Activated naive CD8-positive, alpha-beta T cell treated with anti-CD3 and anti-CD28 coated beads for 36 hours (primary cell): ENCODE measurements at regions not wholly inside any gene's neighbourhood (a gene's known extent, or its start where the extent isn't known, plus 50 kb on each side); places are given as distances from the start of the nearest gene placed in this dataset.

ENCODE experiments used
- DNase-seq: peaks from one replicate; pipeline ENCODE4 v3.0.0; 2021
- H3K27ac Mint-ChIP-seq: one replicate; pipeline ENCODE4 v1.8.0; 2022; ENCODE audit warnings: mild to moderate bottlenecking, moderate library complexity, mixed read lengths
- H3K27me3 Mint-ChIP-seq: one replicate; pipeline ENCODE4 v1.8.0; 2022; ENCODE audit warnings: mild to moderate bottlenecking, mixed read lengths
- H3K36me3 Mint-ChIP-seq: one replicate; pipeline ENCODE4 v1.8.0; 2021; ENCODE audit warnings: mild to moderate bottlenecking, mixed read lengths
- H3K4me1 Mint-ChIP-seq: one replicate; pipeline ENCODE4 v1.8.0; 2021; ENCODE audit warnings: mixed read lengths
- H3K4me3 Mint-ChIP-seq: one replicate; pipeline ENCODE4 v1.8.0; 2022; ENCODE audit warnings: mild to moderate bottlenecking, moderate library complexity, mixed read lengths
- H3K9me3 Mint-ChIP-seq: one replicate; pipeline ENCODE4 v1.8.0; 2022; ENCODE audit warnings: mixed read lengths

GRCh38 chr3:109631897-109632296 is 294.6 kb upstream of the DPPA4 start:
- Mint-ChIP-seq H3K36me3 (no peaks in the 10 kb centered on the region), H3K27me3 (no peaks in the 10 kb centered on the region), H3K27ac (no peak overlapping the region), H3K9me3 (no peaks in the 10 kb centered on the region), H3K4me3 (no peak overlapping the region), H3K4me1 (no peaks in the 10 kb centered on the region)
- DNase-seq: no peak

- Mint-ChIP-seq H3K9me3 (no peaks in the 10 kb centered on the region), H3K4me3 (no peak overlapping the region), H3K36me3 (no peaks in the 10 kb centered on the region), H3K27ac (no peak overlapping the region), H3K4me1 (no peaks in the 10 kb centered on the region), H3K27me3 (peaks cover 13% of the 10 kb centered on the region)
- DNase-seq: no peak
These were observed 302.9 kb upstream of the DPPA4 start for GRCh38 chr3:109640146-109640652.

GRCh38 chr3:109642025-109642424 is 304.7 kb upstream of the DPPA4 start:
- H3K4me1 Mint-ChIP-seq: no peaks in the 10 kb centered on the region
- DNase-seq: no peak
- no peaks in the 10 kb centered on the region for H3K36me3 Mint-ChIP-seq
- no peaks in the 10 kb centered on the region for H3K9me3 Mint-ChIP-seq
- H3K4me3 Mint-ChIP-seq: no peak overlapping the region
- H3K27me3 Mint-ChIP-seq: peaks cover 13% of the 10 kb centered on the region
- H3K27ac Mint-ChIP-seq: no peak overlapping the region

- no peaks in the 10 kb centered on the region for H3K9me3 Mint-ChIP-seq
- no peak for DNase-seq
- no peaks in the 10 kb centered on the region for H3K36me3 Mint-ChIP-seq
- no peak overlapping the region for H3K27ac Mint-ChIP-seq
- H3K4me1 Mint-ChIP-seq: no peaks in the 10 kb centered on the region
- H3K27me3 Mint-ChIP-seq: peaks cover 10% of the 10 kb centered on the region
- H3K4me3 Mint-ChIP-seq: no peak overlapping the region
These were observed 306.2 kb upstream of the DPPA4 start for GRCh38 chr3:109643590-109643989.

GRCh38 chr3:109644332-109644731 is 307.0 kb upstream of the DPPA4 start:
- H3K9me3 Mint-ChIP-seq: no peaks in the 10 kb centered on the region
- no peaks in the 10 kb centered on the region for H3K4me1 Mint-ChIP-seq
- no peak for DNase-seq
- no peak overlapping the region for H3K27ac Mint-ChIP-seq
- H3K4me3 Mint-ChIP-seq: no peak overlapping the region
- peaks cover 10% of the 10 kb centered on the region for H3K27me3 Mint-ChIP-seq
- no peaks in the 10 kb centered on the region for H3K36me3 Mint-ChIP-seq

GRCh38 chr3:109644746-109645145 is 307.4 kb upstream of the DPPA4 start:
- Mint-ChIP-seq H3K4me1 (no peaks in the 10 kb centered on the region), H3K9me3 (no peaks in the 10 kb centered on the region), H3K27ac (no peak overlapping the region), H3K36me3 (no peaks in the 10 kb centered on the region), H3K4me3 (no peak overlapping the region), H3K27me3 (peaks cover 10% of the 10 kb centered on the region)
- no peak for DNase-seq

GRCh38 chr3:109648027-109648426 is 310.7 kb upstream of the DPPA4 start:
- H3K36me3 Mint-ChIP-seq: no peaks in the 10 kb centered on the region
- no peaks in the 10 kb centered on the region for H3K27me3 Mint-ChIP-seq
- peaks cover 13% of the 10 kb centered on the region for H3K9me3 Mint-ChIP-seq
- no peaks in the 10 kb centered on the region for H3K4me1 Mint-ChIP-seq
- H3K4me3 Mint-ChIP-seq: no peak overlapping the region
- H3K27ac Mint-ChIP-seq: no peak overlapping the region
- no peak for DNase-seq

GRCh38 chr3:109656225-109656624 is 318.9 kb upstream of the DPPA4 start:
- Mint-ChIP-seq H3K27ac (no peak overlapping the region), H3K4me1 (no peaks in the 10 kb centered on the region), H3K9me3 (peaks cover 11% of the 10 kb centered on the region), H3K27me3 (no peaks in the 10 kb centered on the region), H3K36me3 (no peaks in the 10 kb centered on the region), H3K4me3 (no peak overlapping the region)
- DNase-seq: no peak

- H3K4me1 Mint-ChIP-seq: no peaks in the 10 kb centered on the region
- H3K27me3 Mint-ChIP-seq: peaks cover 5% of the 10 kb centered on the region
- no peaks in the 10 kb centered on the region for H3K9me3 Mint-ChIP-seq
- no peak overlapping the region for H3K4me3 Mint-ChIP-seq
- H3K27ac Mint-ChIP-seq: no peak overlapping the region
- H3K36me3 Mint-ChIP-seq: no peaks in the 10 kb centered on the region
- DNase-seq: no peak
These were observed 341.3 kb upstream of the DPPA4 start for GRCh38 chr3:109678600-109678999.

GRCh38 chr3:109679664-109680063 is 342.3 kb upstream of the DPPA4 start:
- no peaks in the 10 kb centered on the region for H3K36me3 Mint-ChIP-seq
- no peaks in the 10 kb centered on the region for H3K9me3 Mint-ChIP-seq
- DNase-seq: no peak
- no peak overlapping the region for H3K4me3 Mint-ChIP-seq
- no peaks in the 10 kb centered on the region for H3K4me1 Mint-ChIP-seq
- H3K27me3 Mint-ChIP-seq: peaks cover 5% of the 10 kb centered on the region
- H3K27ac Mint-ChIP-seq: no peak overlapping the region

GRCh38 chr3:109683746-109684145 is 346.4 kb upstream of the DPPA4 start:
- Mint-ChIP-seq H3K4me3 (no peak overlapping the region), H3K27me3 (no peaks in the 10 kb centered on the region), H3K27ac (no peak overlapping the region), H3K4me1 (no peaks in the 10 kb centered on the region), H3K9me3 (no peaks in the 10 kb centered on the region), H3K36me3 (no peaks in the 10 kb centered on the region)
- DNase-seq: no peak

GRCh38 chr3:109685084-109686079 is 348.0 kb upstream of the DPPA4 start:
- Mint-ChIP-seq H3K9me3 (peaks cover 2% of the 10 kb centered on the region), H3K4me3 (no peak overlapping the region), H3K36me3 (no peaks in the 10 kb centered on the region), H3K27ac (no peak overlapping the region), H3K27me3 (no peaks in the 10 kb centered on the region), H3K4me1 (no peaks in the 10 kb centered on the region)
- DNase-seq: no peak

- Mint-ChIP-seq H3K36me3 (no peaks in the 10 kb centered on the region), H3K9me3 (peaks cover 9% of the 10 kb centered on the region), H3K27ac (no peak overlapping the region), H3K4me3 (no peak overlapping the region), H3K4me1 (no peaks in the 10 kb centered on the region), H3K27me3 (no peaks in the 10 kb centered on the region)
- DNase-seq: no peak
These were observed 350.3 kb upstream of the DPPA4 start for GRCh38 chr3:109687626-109688025.

GRCh38 chr3:109696932-109697331 is 359.6 kb upstream of the DPPA4 start:
- Mint-ChIP-seq H3K36me3 (peaks cover 5% of the 10 kb centered on the region), H3K9me3 (peaks cover 15% of the 10 kb centered on the region), H3K4me1 (peaks cover 5% of the 10 kb centered on the region), H3K4me3 (no peak overlapping the region), H3K27ac (no peak overlapping the region), H3K27me3 (no peaks in the 10 kb centered on the region)
- no peak for DNase-seq

- no peak overlapping the region for H3K27ac Mint-ChIP-seq
- H3K9me3 Mint-ChIP-seq: peaks cover 6% of the 10 kb centered on the region
- peak; percentile 29 for DNase-seq
- H3K4me1 Mint-ChIP-seq: peaks cover 18% of the 10 kb centered on the region
- H3K4me3 Mint-ChIP-seq: no peak overlapping the region
- H3K27me3 Mint-ChIP-seq: no peaks in the 10 kb centered on the region
- peaks cover 5% of the 10 kb centered on the region for H3K36me3 Mint-ChIP-seq
These were observed 364.9 kb upstream of the DPPA4 start for GRCh38 chr3:109702252-109702651.

GRCh38 chr3:109702976-109703375 is 365.6 kb upstream of the DPPA4 start:
- peaks cover 6% of the 10 kb centered on the region for H3K9me3 Mint-ChIP-seq
- no peak for DNase-seq
- peaks cover 5% of the 10 kb centered on the region for H3K36me3 Mint-ChIP-seq
- no peaks in the 10 kb centered on the region for H3K27me3 Mint-ChIP-seq
- peaks cover 18% of the 10 kb centered on the region for H3K4me1 Mint-ChIP-seq
- no peak overlapping the region for H3K4me3 Mint-ChIP-seq
- H3K27ac Mint-ChIP-seq: no peak overlapping the region
